Upper lobe of left lung (tissue), 6 donors: ENCODE measurements at regions not wholly inside any gene's neighbourhood (a gene's known extent, or its start where the extent isn't known, plus 50 kb on each side); places are given as distances from the start of the nearest gene placed in this dataset.

Source experiments
- ATAC-seq, 2 donors: fragments of 200-7000 bp; cut with Tn5 transposase; one replicate each; pipeline ENCODE4 v1.9.1; 2022; ENCODE audit warnings: mild to moderate bottlenecking in 2 of 2, moderate library complexity in 2 of 2; ENCODE audit not compliant: low FRiP score in 2 of 2
- DNase-seq, 2 donors: peaks; one replicate each; pipeline ENCODE4 v3.0.0-alpha.2; 2019 to 2020
- H3K27ac ChIP-seq, 4 donors: fragments of 200-600 bp; sonication (generic); one replicate each; pipeline ENCODE4 v1.5.1; 2016 to 2019
- H3K27me3 ChIP-seq, 4 donors: fragments of 200-600 bp; sonication (generic); one replicate each; pipeline ENCODE4 v1.5.1; 2017 to 2019
- H3K36me3 ChIP-seq, 4 donors: fragments of 200-600 bp; sonication (generic); one replicate each; pipeline ENCODE4 v1.5.1; 2016 to 2019
- H3K4me1 ChIP-seq, 4 donors: fragments of 200-600 bp; sonication (generic); one replicate each; pipeline ENCODE4 v1.5.1; 2018 to 2019
- H3K4me3 ChIP-seq, 4 donors: fragments of 200-600 bp; sonication (generic); one replicate each; pipeline ENCODE4 v1.5.1; 2017 to 2019; ENCODE audit warnings: mild to moderate bottlenecking in 2 of 4, moderate library complexity in 1 of 4
- H3K9me3 ChIP-seq, 4 donors: fragments of 200-600 bp; sonication (generic); one replicate each; pipeline ENCODE4 v1.5.1; 2018 to 2019
- EP300 ChIP-seq, 4 donors: sonication (generic); formaldehyde crosslinking; IDR thresholded peaks; one replicate each; pipeline ENCODE4 v1.5.1; 2017; ENCODE audit warnings: antibody characterized with exemption in 4 of 4, control low read depth in 2 of 4
- POLR2A ChIP-seq, 4 donors: fragments of 450-650 bp; IDR thresholded peaks; one replicate each; pipeline ENCODE4 v1.5.1; 2016 to 2017; ENCODE audit warnings: antibody characterized with exemption in 4 of 4, mild to moderate bottlenecking in 2 of 4
- POLR2AphosphoS5 ChIP-seq, 2 donors: sonication (generic); formaldehyde crosslinking; IDR thresholded peaks; one replicate each; pipeline ENCODE4 v1.5.1; 2017; ENCODE audit warnings: antibody characterized with exemption in 2 of 2
- WGBS, 2 donors: methylation state at CpG; one replicate each; pipeline ENCODE4 v1.1.5; 2017 to 2018; 5-methylcytosine and 5-hydroxymethylcytosine counted together
- TF ChIP-seq, protein P1 (sequence below), 6 experiments: fragments of 450-650 bp in 4 of 6; fragments of 200-600 bp in 2 of 6; sonication (generic) in 2 of 6; IDR thresholded peaks; one replicate each; pipeline ENCODE4 v1.5.1; 2016 to 2019; ENCODE audit warnings: antibody characterized with exemption in 6 of 6
- donor health status: DM: no; HTN: no; CAD: no; lungs with moderate emphysema.
- donor health status: DM: no; HTN: yes; CAD: no; lungs with severe emphysema.

GRCh38 chr2:172361840-172362239 is 65.5 kb upstream of the ITGA6 start:
- Histone ChIP-seq H3K27me3 (no peaks in the 10 kb centered on the region), H3K36me3 (no peaks in the 10 kb centered on the region), H3K9me3 (no peaks in the 10 kb centered on the region), H3K4me1 (peaks cover 0 to 18% (median 0%) of the 10 kb centered on the region in 4 donors), H3K27ac (no peak overlapping the region), H3K4me3 (no peak overlapping the region)
- ATAC-seq, result no peak
- TF ChIP-seq EP300 (IDR thresholded peaks at IDR 0.05) (no peak), POLR2AphosphoS5 (IDR thresholded peaks at IDR 0.05) (no peak), POLR2A (IDR thresholded peaks at IDR 0.05) (no peak)
- TF ChIP-seq, protein P1, sequence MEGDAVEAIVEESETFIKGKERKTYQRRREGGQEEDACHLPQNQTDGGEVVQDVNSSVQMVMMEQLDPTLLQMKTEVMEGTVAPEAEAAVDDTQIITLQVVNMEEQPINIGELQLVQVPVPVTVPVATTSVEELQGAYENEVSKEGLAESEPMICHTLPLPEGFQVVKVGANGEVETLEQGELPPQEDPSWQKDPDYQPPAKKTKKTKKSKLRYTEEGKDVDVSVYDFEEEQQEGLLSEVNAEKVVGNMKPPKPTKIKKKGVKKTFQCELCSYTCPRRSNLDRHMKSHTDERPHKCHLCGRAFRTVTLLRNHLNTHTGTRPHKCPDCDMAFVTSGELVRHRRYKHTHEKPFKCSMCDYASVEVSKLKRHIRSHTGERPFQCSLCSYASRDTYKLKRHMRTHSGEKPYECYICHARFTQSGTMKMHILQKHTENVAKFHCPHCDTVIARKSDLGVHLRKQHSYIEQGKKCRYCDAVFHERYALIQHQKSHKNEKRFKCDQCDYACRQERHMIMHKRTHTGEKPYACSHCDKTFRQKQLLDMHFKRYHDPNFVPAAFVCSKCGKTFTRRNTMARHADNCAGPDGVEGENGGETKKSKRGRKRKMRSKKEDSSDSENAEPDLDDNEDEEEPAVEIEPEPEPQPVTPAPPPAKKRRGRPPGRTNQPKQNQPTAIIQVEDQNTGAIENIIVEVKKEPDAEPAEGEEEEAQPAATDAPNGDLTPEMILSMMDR (IDR thresholded peaks at IDR 0.05), result no peak
- no peak for DNase-seq
- WGBS, 2 donors, result 90 to 97% methylated on average over 6 of the region's 6 CpGs

DNA sequence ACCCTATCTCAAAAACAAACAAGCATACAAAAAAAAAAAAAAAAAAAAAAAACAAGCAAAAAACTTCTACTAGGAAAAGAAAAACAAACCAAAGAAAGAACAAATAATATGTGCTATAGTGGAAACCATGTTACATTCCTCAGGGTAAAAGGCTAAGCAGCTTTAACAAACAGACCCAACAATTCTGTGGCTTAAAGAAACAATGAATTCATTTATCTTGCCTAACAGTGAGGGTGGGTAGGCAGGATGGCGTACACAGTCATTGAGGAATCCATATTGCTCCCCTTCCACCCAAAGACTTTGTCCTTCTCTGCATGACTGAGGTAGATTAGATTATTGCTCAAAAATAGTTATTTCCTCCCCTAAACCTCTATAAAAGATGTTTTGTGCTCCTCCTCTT is 63.1 kb upstream of the ITGA6 start:
- peaks cover 0 to 8% (median 0%) of the 10 kb centered on the region in 4 donors for H3K9me3 ChIP-seq
- WGBS, 2 donors, result 87 to 88% methylated on average over 1 of the region's 1 CpG

GRCh38 chr2:172366596-172367150 is 60.7 kb upstream of the ITGA6 start:
- 86% methylated on average over 11 of the region's 11 CpGs for WGBS, 2 donors
- H3K27ac ChIP-seq, result no peak overlapping the region
- DNase-seq (no peak), ATAC-seq (no peak)
- H3K4me3 ChIP-seq, result no peak overlapping the region
- TF ChIP-seq, protein P1 (IDR thresholded peaks at IDR 0.05), result no peak
- TF ChIP-seq EP300 (IDR thresholded peaks at IDR 0.05) (no peak), POLR2A (IDR thresholded peaks at IDR 0.05) (no peak), POLR2AphosphoS5 (IDR thresholded peaks at IDR 0.05) (no peak)
- peaks cover 0 to 8% (median 0%) of the 10 kb centered on the region in 4 donors for H3K9me3 ChIP-seq
- no peaks in the 10 kb centered on the region for H3K36me3 ChIP-seq
- H3K27me3 ChIP-seq, result no peaks in the 10 kb centered on the region
- no peaks in the 10 kb centered on the region for H3K4me1 ChIP-seq

More for the DNA sequence above, 63.1 kb upstream of the ITGA6 start:
- TF ChIP-seq, protein P1 (IDR thresholded peaks at IDR 0.05), result no peak
- TF ChIP-seq POLR2A (IDR thresholded peaks at IDR 0.05) (no peak), POLR2AphosphoS5 (IDR thresholded peaks at IDR 0.05) (no peak), EP300 (IDR thresholded peaks at IDR 0.05) (no peak)
- ATAC-seq (no peak), DNase-seq (no peak)
- Histone ChIP-seq H3K27me3 (no peaks in the 10 kb centered on the region), H3K36me3 (no peaks in the 10 kb centered on the region), H3K4me1 (no peaks in the 10 kb centered on the region), H3K4me3 (no peak overlapping the region), H3K27ac (no peak overlapping the region)

DNA sequence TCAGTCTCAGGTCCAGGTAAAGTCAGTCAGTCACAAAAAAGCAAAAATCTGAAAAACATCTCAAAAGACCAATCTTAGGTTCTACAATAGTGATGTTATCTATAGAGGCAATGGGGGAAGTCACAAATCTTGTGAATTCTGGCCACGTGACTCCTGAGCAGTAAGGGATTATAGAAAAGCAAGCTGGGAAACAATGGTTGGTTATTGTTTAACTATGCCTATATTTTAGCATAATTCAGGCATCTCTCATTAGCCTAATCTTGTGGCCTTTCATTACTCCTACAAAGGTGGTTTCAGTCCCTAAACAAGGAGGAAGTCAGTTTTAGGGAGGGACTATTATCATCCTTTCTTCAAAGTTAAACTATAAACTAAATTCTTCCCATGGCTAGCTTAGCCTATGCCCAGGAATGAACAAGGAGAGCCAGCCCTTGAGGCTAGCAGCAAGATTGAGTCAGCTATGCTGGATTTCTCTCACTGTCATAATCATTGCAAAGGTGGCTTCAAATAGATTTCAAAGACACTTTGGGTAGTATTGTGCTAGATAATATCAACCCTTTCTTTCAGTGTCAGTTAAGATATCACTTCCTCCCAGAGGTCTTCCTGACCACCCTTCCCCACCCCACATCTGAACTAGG is 56.4 kb upstream of the ITGA6 start:
- Histone ChIP-seq H3K27me3 (no peaks in the 10 kb centered on the region), H3K4me3 (no peak overlapping the region), H3K9me3 (peaks cover 0 to 8% (median 0%) of the 10 kb centered on the region in 4 donors), H3K36me3 (no peaks in the 10 kb centered on the region), H3K27ac (no peak overlapping the region), H3K4me1 (peaks cover 0 to 5% (median 2%) of the 10 kb centered on the region in 4 donors)
- ATAC-seq (no peak), DNase-seq (no peak)
- WGBS, 2 donors, result 77 to 83% methylated on average over 1 of the region's 1 CpG
- no peak for TF ChIP-seq POLR2A (IDR thresholded peaks at IDR 0.05)
- TF ChIP-seq EP300 (IDR thresholded peaks at IDR 0.05), result no peak
- TF ChIP-seq POLR2AphosphoS5 (IDR thresholded peaks at IDR 0.05), result no peak
- TF ChIP-seq, protein P1 (IDR thresholded peaks at IDR 0.05), result no peak

GRCh38 chr2:172372436-172372835 is 55.0 kb upstream of the ITGA6 start:
- Histone ChIP-seq H3K4me3 (no peak overlapping the region), H3K36me3 (no peaks in the 10 kb centered on the region), H3K9me3 (peaks cover 0 to 8% (median 0%) of the 10 kb centered on the region in 4 donors), H3K4me1 (peaks cover 0 to 12% (median 9%) of the 10 kb centered on the region in 4 donors), H3K27me3 (no peaks in the 10 kb centered on the region), H3K27ac (no peak overlapping the region)
- DNase-seq, result no peak
- TF ChIP-seq EP300 (IDR thresholded peaks at IDR 0.05) (no peak), POLR2A (IDR thresholded peaks at IDR 0.05) (no peak), POLR2AphosphoS5 (IDR thresholded peaks at IDR 0.05) (no peak)
- TF ChIP-seq, protein P1 (IDR thresholded peaks at IDR 0.05), result no peak
- no peak for ATAC-seq
